Caco-2 (cell line): ENCODE measurements at regions not wholly inside any gene's neighbourhood (a gene's known extent, or its start where the extent isn't known, plus 50 kb on each side); places are given as distances from the start of the nearest gene placed in this dataset.

ENCODE experiments used
- BruUV-seq: library from RNA; stranded (reverse); fragments of 400-500 nt; replicated peaks from 2 replicates; lab custom pipeline; 2021; lab: Mats Ljungman, UMichigan
- CTCF ChIA-PET: fragments of 300-600 bp; sonication (Branson Sonifier 250); formaldehyde crosslinking; loops from one replicate; lab custom pipeline; 2022; ENCODE audit warnings: antibody characterized with exemption; lab: Charles Lee
- POLR2A ChIA-PET: fragments of 300-600 bp; sonication (Branson Sonifier 250); formaldehyde crosslinking; loops from one replicate; lab custom pipeline; 2022; ENCODE audit warnings: antibody characterized with exemption; lab: Charles Lee
- DNase-seq, 2 experiments: peaks; one replicate each; pipeline versions ENCODE4 v3.0.0 to v3.0.0-alpha.2; 2020 to 2022
- H3K27me3 ChIP-seq: replicated peaks from 2 replicates; pipeline ENCODE4 v1.6.0; 2011; ENCODE audit warnings: low read length; ENCODE audit not compliant: control insufficient read depth, insufficient read depth
- H3K36me3 ChIP-seq: 2 replicates; pipeline ENCODE4 v1.5.1; 2011; ENCODE audit warnings: low read length; ENCODE audit not compliant: control insufficient read depth, insufficient read depth
- H3K4me1 ChIP-seq: fragments of 250-450 bp; sonication (Bioruptor Pico); 2 replicates; pipeline ENCODE4 v1.5.1; 2020; ENCODE audit warnings: mild to moderate bottlenecking
- H3K4me3 ChIP-seq: 2 replicates; pipeline ENCODE4 v1.5.1; 2011; ENCODE audit warnings: low read depth, mild to moderate bottlenecking, control low read depth, low read length
- H3K9me3 ChIP-seq: fragments of 250-450 bp; sonication (Bioruptor Pico); 2 replicates; pipeline ENCODE4 v1.5.1; 2020; ENCODE audit warnings: mild to moderate bottlenecking, moderate library complexity
- H3K27ac Mint-ChIP-seq: one replicate; pipeline ENCODE4 v1.8.0; 2022; ENCODE audit warnings: mixed read lengths; ENCODE audit not compliant: unreplicated experiment
- H3K27me3 Mint-ChIP-seq: one replicate; pipeline ENCODE4 v1.8.0; 2022; ENCODE audit warnings: mixed read lengths; ENCODE audit not compliant: insufficient read depth, unreplicated experiment
- H3K36me3 Mint-ChIP-seq: one replicate; pipeline ENCODE4 v1.8.0; 2022; ENCODE audit warnings: mild to moderate bottlenecking, mixed read lengths; ENCODE audit not compliant: insufficient read depth, unreplicated experiment
- H3K4me1 Mint-ChIP-seq: one replicate; pipeline ENCODE4 v1.8.0; 2022; ENCODE audit warnings: low read depth, mixed read lengths; ENCODE audit not compliant: unreplicated experiment
- H3K4me3 Mint-ChIP-seq: one replicate; pipeline ENCODE4 v1.8.0; 2022; ENCODE audit warnings: mild to moderate bottlenecking, moderate library complexity, mixed read lengths; ENCODE audit not compliant: unreplicated experiment
- H3K9me3 Mint-ChIP-seq: one replicate; pipeline ENCODE4 v1.8.0; 2022; ENCODE audit warnings: mixed read lengths; ENCODE audit not compliant: unreplicated experiment
- intact Hi-C: fragments of 100-400 bp; cut with micrococcal nuclease; formaldehyde crosslinking; loops from one replicate; pipeline ENCODE4 v1.10.0; 2022; ENCODE audit not compliant: unreplicated experiment
- TF ChIP-seq, protein P1 (sequence below), 2 experiments: fragments of 200-600 bp in 1 of 2; IDR thresholded peaks; 1 replicate in 1 of 2; 2 replicates in 1 of 2; pipeline versions ENCODE4 v1.5.1 to v1.8.0; 2011 to 2022; ENCODE audit warnings: antibody characterized with exemption in 1 of 2, control low read depth in 1 of 2, inconsistent platforms in 1 of 2, low read depth in 1 of 2, low read length in 1 of 2, mild to moderate bottlenecking in 1 of 2, moderate library complexity in 1 of 2; ENCODE audit not compliant: insufficient read depth in 1 of 2, severe bottlenecking in 1 of 2, unreplicated experiment in 1 of 2

DNA sequence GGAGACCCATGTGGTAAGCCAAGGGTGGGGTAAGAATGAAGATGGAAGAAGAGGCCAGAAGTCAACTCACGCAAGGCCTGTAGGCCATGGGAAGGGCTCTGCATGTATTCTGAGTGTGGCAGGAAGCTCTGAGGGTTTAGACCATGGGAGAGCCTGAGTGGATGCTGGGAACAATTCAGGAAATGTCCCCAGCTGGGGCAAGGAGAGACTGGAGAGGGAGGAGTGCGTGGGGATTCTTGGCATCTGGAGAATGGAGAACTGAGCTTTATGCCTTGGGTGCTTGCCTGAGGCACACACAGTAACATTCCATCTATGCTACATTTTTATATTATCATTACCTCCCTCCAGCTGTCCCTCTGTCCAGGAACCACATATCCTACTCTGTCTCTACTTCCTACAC lies 50.4 kb upstream of the CD82 start:
- TF ChIP-seq, protein P1, sequence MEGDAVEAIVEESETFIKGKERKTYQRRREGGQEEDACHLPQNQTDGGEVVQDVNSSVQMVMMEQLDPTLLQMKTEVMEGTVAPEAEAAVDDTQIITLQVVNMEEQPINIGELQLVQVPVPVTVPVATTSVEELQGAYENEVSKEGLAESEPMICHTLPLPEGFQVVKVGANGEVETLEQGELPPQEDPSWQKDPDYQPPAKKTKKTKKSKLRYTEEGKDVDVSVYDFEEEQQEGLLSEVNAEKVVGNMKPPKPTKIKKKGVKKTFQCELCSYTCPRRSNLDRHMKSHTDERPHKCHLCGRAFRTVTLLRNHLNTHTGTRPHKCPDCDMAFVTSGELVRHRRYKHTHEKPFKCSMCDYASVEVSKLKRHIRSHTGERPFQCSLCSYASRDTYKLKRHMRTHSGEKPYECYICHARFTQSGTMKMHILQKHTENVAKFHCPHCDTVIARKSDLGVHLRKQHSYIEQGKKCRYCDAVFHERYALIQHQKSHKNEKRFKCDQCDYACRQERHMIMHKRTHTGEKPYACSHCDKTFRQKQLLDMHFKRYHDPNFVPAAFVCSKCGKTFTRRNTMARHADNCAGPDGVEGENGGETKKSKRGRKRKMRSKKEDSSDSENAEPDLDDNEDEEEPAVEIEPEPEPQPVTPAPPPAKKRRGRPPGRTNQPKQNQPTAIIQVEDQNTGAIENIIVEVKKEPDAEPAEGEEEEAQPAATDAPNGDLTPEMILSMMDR (IDR thresholded peaks at IDR 0.05; ENCODE audit: insufficient read depth in 1 of 2, low read depth in 1 of 2, low read length in 1 of 2, severe bottlenecking in 1 of 2, unreplicated experiment in 1 of 2): no peak

More for the DNA sequence above, 50.4 kb upstream of the CD82 start:
- BruUV-seq: no TSS peak
- Mint-ChIP-seq H3K27me3 (peaks cover 15% of the 10 kb centered on the region), H3K27ac (no peak overlapping the region), H3K36me3 (no peaks in the 10 kb centered on the region), H3K9me3 (no peaks in the 10 kb centered on the region), H3K4me1 (no peaks in the 10 kb centered on the region), H3K4me3 (no peak overlapping the region)
- Histone ChIP-seq H3K9me3 (no peaks in the 10 kb centered on the region), H3K4me3 (no peak overlapping the region), H3K36me3 (no peaks in the 10 kb centered on the region), H3K27me3 (no peaks in the 10 kb centered on the region), H3K4me1 (no peaks in the 10 kb centered on the region)
- POLR2A ChIA-PET: no interaction called here
- CTCF ChIA-PET: no interaction called here
- DNase-seq: no peak
- intact Hi-C loops: no loop called here
